Natural killer cell (primary cell): ENCODE measurements at regions not wholly inside any gene's neighbourhood (a gene's known extent, or its start where the extent isn't known, plus 50 kb on each side); places are given as distances from the start of the nearest gene placed in this dataset.

Experiments
- ATAC-seq, 3 donors: fragments of 150-1000 bp in 2 of 3; fragments of 200-7000 bp in 1 of 3; cut with Tn5 transposase; 1 replicate in 1 of 3; 2 replicates in 2 of 3; pipeline ENCODE4 v1.10.0; 2021; ENCODE audit warnings: mild to moderate bottlenecking in 2 of 3, moderate library complexity in 2 of 3
- DNase-seq, 2 donors: peaks; one replicate each; pipeline versions ENCODE4 v3.0.0 to v3.0.0-alpha.2; 2013 to 2021; ENCODE audit warnings: mixed read lengths in 1 of 2
- H3K27ac ChIP-seq: one replicate; pipeline ENCODE4 v1.5.1; 2013; ENCODE audit warnings: mild to moderate bottlenecking, low read length
- H3K27me3 ChIP-seq: one replicate; pipeline ENCODE4 v1.6.1; 2013; ENCODE audit warnings: low read length; ENCODE audit not compliant: control insufficient read depth, insufficient read depth
- H3K36me3 ChIP-seq: one replicate; pipeline ENCODE4 v1.6.1; 2013; ENCODE audit warnings: low read length; ENCODE audit not compliant: control insufficient read depth, insufficient read depth
- H3K4me1 ChIP-seq: one replicate; pipeline ENCODE4 v1.6.1; 2013; ENCODE audit warnings: low read length; ENCODE audit not compliant: control insufficient read depth, insufficient read depth
- H3K4me3 ChIP-seq: one replicate; pipeline ENCODE4 v1.5.1; 2013; ENCODE audit warnings: low read length
- H3K9me3 ChIP-seq: one replicate; pipeline ENCODE4 v1.6.1; 2013; ENCODE audit warnings: low read length; ENCODE audit not compliant: control insufficient read depth, insufficient read depth
- H3K27ac Mint-ChIP-seq, 2 donors: one replicate each; pipeline ENCODE4 v1.8.0; 2022; ENCODE audit warnings: mild to moderate bottlenecking in 2 of 2, mixed read lengths in 2 of 2, moderate library complexity in 1 of 2
- H3K27me3 Mint-ChIP-seq, 2 donors: one replicate each; pipeline ENCODE4 v1.8.0; 2022; ENCODE audit warnings: low read depth in 2 of 2, mixed read lengths in 2 of 2
- H3K36me3 Mint-ChIP-seq: one replicate; pipeline ENCODE4 v1.8.0; 2022; ENCODE audit warnings: mixed read lengths
- H3K4me1 Mint-ChIP-seq, 2 donors: one replicate each; pipeline ENCODE4 v1.8.0; 2022; ENCODE audit warnings: mixed read lengths in 2 of 2
- H3K4me3 Mint-ChIP-seq: one replicate; pipeline ENCODE4 v1.8.0; 2022; ENCODE audit warnings: mild to moderate bottlenecking, moderate library complexity, mixed read lengths
- H3K9me3 Mint-ChIP-seq, 2 donors: one replicate each; pipeline ENCODE4 v1.8.0; 2022; ENCODE audit warnings: mixed read lengths in 2 of 2
- WGBS: methylation state at CpG from one replicate; pipeline ENCODE4 v1.1.7; 2013; ENCODE audit warnings: missing lambda C conversion rate; ENCODE audit not compliant: insufficient coverage; 5-methylcytosine and 5-hydroxymethylcytosine counted together
- intact Hi-C: fragments of 100-400 bp; cut with micrococcal nuclease; formaldehyde crosslinking; loops from one replicate; pipeline ENCODE4 v1.14.2; 2022
- TF ChIP-seq, protein P1 (sequence below): fragments of 200-600 bp; IDR thresholded peaks from one replicate; pipeline ENCODE4 v1.8.0; 2022; ENCODE audit warnings: antibody characterized with exemption

DNA sequence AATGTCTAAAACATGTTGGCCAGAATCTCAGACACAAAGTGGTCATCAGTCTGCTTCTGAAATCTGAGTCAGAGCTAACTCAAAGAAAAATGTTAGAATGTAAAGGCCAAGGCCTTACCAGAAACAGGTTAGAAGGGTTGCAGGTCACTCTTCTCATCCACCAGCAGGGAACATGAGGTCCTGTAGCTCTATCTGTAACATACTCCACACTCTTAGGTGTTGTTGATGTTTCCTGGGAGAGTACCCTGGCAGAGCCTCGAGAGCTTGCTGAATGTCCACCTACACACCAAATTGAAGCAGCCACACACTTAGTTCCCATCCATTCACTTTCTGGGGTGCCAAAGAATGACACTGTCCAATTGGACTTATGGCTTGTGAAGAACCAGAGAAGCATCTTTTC lies 76.6 kb upstream of the INPP4B start:
- no peak overlapping the region for H3K4me3 ChIP-seq
- H3K4me1 ChIP-seq: no peaks in the 10 kb centered on the region
- intact Hi-C loops: no loop called here
- 62% methylated on average over 1 of the region's 1 CpG for WGBS
- ATAC-seq (no peak), DNase-seq (no peak)
- Mint-ChIP-seq H3K36me3 (no peaks in the 10 kb centered on the region), H3K27me3 (peaks cover 0 to 2% of the 10 kb centered on the region in 2 donors), H3K4me1 (no peaks in the 10 kb centered on the region), H3K9me3 (peaks cover 5% of the 10 kb centered on the region in 2 donors), H3K4me3 (no peak overlapping the region), H3K27ac (no peak overlapping the region)
- TF ChIP-seq, protein P1, sequence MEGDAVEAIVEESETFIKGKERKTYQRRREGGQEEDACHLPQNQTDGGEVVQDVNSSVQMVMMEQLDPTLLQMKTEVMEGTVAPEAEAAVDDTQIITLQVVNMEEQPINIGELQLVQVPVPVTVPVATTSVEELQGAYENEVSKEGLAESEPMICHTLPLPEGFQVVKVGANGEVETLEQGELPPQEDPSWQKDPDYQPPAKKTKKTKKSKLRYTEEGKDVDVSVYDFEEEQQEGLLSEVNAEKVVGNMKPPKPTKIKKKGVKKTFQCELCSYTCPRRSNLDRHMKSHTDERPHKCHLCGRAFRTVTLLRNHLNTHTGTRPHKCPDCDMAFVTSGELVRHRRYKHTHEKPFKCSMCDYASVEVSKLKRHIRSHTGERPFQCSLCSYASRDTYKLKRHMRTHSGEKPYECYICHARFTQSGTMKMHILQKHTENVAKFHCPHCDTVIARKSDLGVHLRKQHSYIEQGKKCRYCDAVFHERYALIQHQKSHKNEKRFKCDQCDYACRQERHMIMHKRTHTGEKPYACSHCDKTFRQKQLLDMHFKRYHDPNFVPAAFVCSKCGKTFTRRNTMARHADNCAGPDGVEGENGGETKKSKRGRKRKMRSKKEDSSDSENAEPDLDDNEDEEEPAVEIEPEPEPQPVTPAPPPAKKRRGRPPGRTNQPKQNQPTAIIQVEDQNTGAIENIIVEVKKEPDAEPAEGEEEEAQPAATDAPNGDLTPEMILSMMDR: no peak
- no peaks in the 10 kb centered on the region for H3K36me3 ChIP-seq
- no peaks in the 10 kb centered on the region for H3K27me3 ChIP-seq
- H3K9me3 ChIP-seq: no peaks in the 10 kb centered on the region
- H3K27ac ChIP-seq: no peak overlapping the region

- TF ChIP-seq, protein P1: no peak
- Mint-ChIP-seq H3K27ac (no peak overlapping the region), H3K4me3 (no peak overlapping the region), H3K36me3 (no peaks in the 10 kb centered on the region), H3K27me3 (peaks cover 0 to 2% of the 10 kb centered on the region in 2 donors), H3K4me1 (no peaks in the 10 kb centered on the region), H3K9me3 (peaks cover 5 to 7% of the 10 kb centered on the region in 2 donors)
- Histone ChIP-seq H3K36me3 (no peaks in the 10 kb centered on the region), H3K27me3 (no peaks in the 10 kb centered on the region), H3K4me3 (no peak overlapping the region), H3K4me1 (no peaks in the 10 kb centered on the region), H3K27ac (no peak overlapping the region), H3K9me3 (no peaks in the 10 kb centered on the region)
- DNase-seq (no peak), ATAC-seq (no peak)
- intact Hi-C loops: no loop called here
Observed at GRCh38 chr4:142923619-142924018, 77.5 kb upstream of the INPP4B start.

GRCh38 chr4:142925161-142925560 lies 79.1 kb upstream of the INPP4B start:
- H3K27me3 Mint-ChIP-seq: peaks cover 0 to 2% of the 10 kb centered on the region in 2 donors
- no peaks in the 10 kb centered on the region for H3K36me3 Mint-ChIP-seq
- DNase-seq (no peak), ATAC-seq (no peak)
- Histone ChIP-seq H3K27me3 (no peaks in the 10 kb centered on the region), H3K9me3 (no peaks in the 10 kb centered on the region), H3K36me3 (no peaks in the 10 kb centered on the region), H3K27ac (no peak overlapping the region), H3K4me1 (no peaks in the 10 kb centered on the region), H3K4me3 (no peak overlapping the region)
- WGBS: 75% methylated on average over 1 of the region's 1 CpG
- TF ChIP-seq, protein P1: no peak
- intact Hi-C loops: no loop called here
- no peak overlapping the region for H3K4me3 Mint-ChIP-seq
- peaks cover 5 to 8% of the 10 kb centered on the region in 2 donors for H3K9me3 Mint-ChIP-seq
- no peaks in the 10 kb centered on the region for H3K4me1 Mint-ChIP-seq
- no peak overlapping the region for H3K27ac Mint-ChIP-seq

- H3K4me1 Mint-ChIP-seq: no peaks in the 10 kb centered on the region
- ATAC-seq (no peak), DNase-seq (no peak)
- peaks cover 0 to 7% of the 10 kb centered on the region in 2 donors for H3K9me3 Mint-ChIP-seq
- H3K9me3 ChIP-seq: no peaks in the 10 kb centered on the region
- no peak overlapping the region for H3K27ac Mint-ChIP-seq
- intact Hi-C loops: no loop called here
- H3K4me3 Mint-ChIP-seq: no peak overlapping the region
- no peaks in the 10 kb centered on the region for H3K36me3 Mint-ChIP-seq
- no peak overlapping the region for H3K27ac ChIP-seq
- no peaks in the 10 kb centered on the region for H3K27me3 ChIP-seq
- 70% methylated on average over 1 of the region's 1 CpG for WGBS
- no peaks in the 10 kb centered on the region for H3K27me3 Mint-ChIP-seq
- TF ChIP-seq, protein P1: no peak
- no peaks in the 10 kb centered on the region for H3K36me3 ChIP-seq
- no peak overlapping the region for H3K4me3 ChIP-seq
- H3K4me1 ChIP-seq: no peaks in the 10 kb centered on the region
Observed at GRCh38 chr4:142927721-142928120, 81.6 kb upstream of the INPP4B start.
